ENCODE measurements at regions not wholly inside any gene's neighbourhood (a gene's known extent, or its start where the extent isn't known, plus 50 kb on each side); places are given as distances from the start of the nearest gene placed in this dataset.
"Not testable (repeated sequence)": the region's sequence is repeated elsewhere in the genome, so short reads cannot be mapped to it uniquely, and the experiment has no call there.

DNA sequence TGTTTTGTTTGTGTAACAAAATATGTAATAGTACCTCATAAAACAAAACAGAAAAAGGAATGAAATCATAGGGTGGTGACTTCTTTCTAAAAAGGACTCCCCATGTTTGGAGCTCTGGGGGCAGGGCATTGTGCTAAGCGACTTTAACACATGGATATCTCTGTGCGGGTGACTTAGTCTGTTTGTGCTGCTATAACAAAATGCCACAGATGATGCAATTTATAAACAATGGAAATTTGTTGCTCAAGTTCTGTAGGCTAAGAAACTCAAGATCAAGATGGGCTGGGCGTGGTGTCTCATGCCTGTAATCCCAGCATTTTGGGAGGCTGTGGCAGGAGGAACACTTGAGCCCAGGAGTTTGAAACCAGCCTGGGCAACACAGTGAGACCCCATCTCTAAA is 85.4 kb upstream of the SIM2 start:
- Mint-ChIP-seq H3K36me3 (no peaks in the 10 kb centered on the region), H3K27ac (no peak overlapping the region), H3K27me3 (ENCODE audit: low read depth in 2 of 2) (peaks cover 29 to 36% of the 10 kb centered on the region in 2 donors), H3K9me3 (no peaks in the 10 kb centered on the region), H3K4me3 (no peak overlapping the region), H3K4me1 (no peaks in the 10 kb centered on the region)
- Histone ChIP-seq H3K36me3 (ENCODE audit: control insufficient read depth, insufficient read depth, low read length) (no peaks in the 10 kb centered on the region), H3K4me3 (ENCODE audit: low read length) (no peak overlapping the region), H3K9me3 (ENCODE audit: control insufficient read depth, insufficient read depth, low read length) (no peaks in the 10 kb centered on the region), H3K27me3 (ENCODE audit: control insufficient read depth, insufficient read depth, low read length) (no peaks in the 10 kb centered on the region), H3K4me1 (ENCODE audit: control insufficient read depth, insufficient read depth, low read length) (no peaks in the 10 kb centered on the region), H3K27ac (ENCODE audit: low read length) (no peak overlapping the region)
- no peak for ATAC-seq
- intact Hi-C loops (cut with micrococcal nuclease), result no loop called here
- no peak for TF ChIP-seq CTCF (IDR thresholded peaks at IDR 0.05)
- 82% methylated on average over 3 of the region's 3 CpGs for WGBS (ENCODE audit: insufficient coverage)
- DNase-seq, result no peak

DNA sequence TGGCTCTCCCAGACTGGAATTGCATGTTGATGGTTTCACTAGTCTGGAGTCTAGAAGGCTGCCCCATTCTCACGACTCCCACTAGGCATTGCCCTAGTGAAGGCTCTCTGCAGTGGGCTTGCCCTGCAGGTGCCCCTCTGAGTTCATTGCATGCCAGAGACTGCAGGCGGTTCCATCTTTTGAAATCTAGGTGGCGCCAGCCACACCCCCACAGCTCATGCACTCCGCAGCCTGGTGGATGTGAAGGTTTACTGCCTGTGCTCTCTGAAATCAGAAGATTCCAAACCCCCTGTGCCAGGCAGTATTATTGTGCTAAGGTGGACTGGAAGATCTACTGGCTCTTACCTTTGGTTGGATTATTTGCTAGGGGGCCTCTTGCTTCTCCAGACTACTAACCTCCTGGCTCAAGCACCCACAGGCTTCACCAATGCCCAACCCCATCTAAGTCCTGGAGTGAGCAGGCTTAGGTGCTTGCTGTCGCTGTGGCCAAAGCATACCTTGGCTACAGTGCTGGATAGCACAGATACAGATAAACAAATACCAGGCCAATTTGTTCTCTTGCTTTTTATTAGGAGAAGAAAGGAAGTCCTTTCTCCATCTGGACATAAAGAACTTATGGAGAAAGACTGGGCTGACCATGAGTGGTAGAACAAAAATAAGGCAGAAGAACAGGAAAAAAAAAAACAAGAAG is 83.5 kb upstream of the SIM2 start:
- Histone ChIP-seq H3K27me3 (ENCODE audit: control insufficient read depth, insufficient read depth, low read length) (no peaks in the 10 kb centered on the region), H3K36me3 (ENCODE audit: control insufficient read depth, insufficient read depth, low read length) (no peaks in the 10 kb centered on the region), H3K4me1 (ENCODE audit: control insufficient read depth, insufficient read depth, low read length) (no peaks in the 10 kb centered on the region), H3K9me3 (ENCODE audit: control insufficient read depth, insufficient read depth, low read length) (no peaks in the 10 kb centered on the region), H3K4me3 (ENCODE audit: low read length) (no peak overlapping the region), H3K27ac (ENCODE audit: low read length) (no peak overlapping the region)
- Mint-ChIP-seq H3K4me1 (no peaks in the 10 kb centered on the region), H3K27me3 (ENCODE audit: low read depth in 2 of 2) (peaks cover 29 to 42% of the 10 kb centered on the region in 2 donors), H3K4me3 (no peak overlapping the region), H3K36me3 (peaks cover 7% of the 10 kb centered on the region), H3K27ac (no peak overlapping the region), H3K9me3 (peaks cover 2 to 4% of the 10 kb centered on the region in 2 donors)
- no peak for TF ChIP-seq CTCF (IDR thresholded peaks at IDR 0.05)
- ATAC-seq, result no peak
- DNase-seq, result no peak
- intact Hi-C loops (cut with micrococcal nuclease), result no loop called here
- 84% methylated on average over 4 of the region's 5 CpGs for WGBS (ENCODE audit: insufficient coverage)

GRCh38 chr21:36616773-36617172 is 82.1 kb upstream of the SIM2 start:
- H3K27ac Mint-ChIP-seq; H3K36me3 ChIP-seq (ENCODE audit: control insufficient read depth, insufficient read depth, low read length); H3K4me1 Mint-ChIP-seq; ATAC-seq; H3K4me3 Mint-ChIP-seq; H3K27me3 ChIP-seq (ENCODE audit: control insufficient read depth, insufficient read depth, low read length); H3K27ac ChIP-seq (ENCODE audit: low read length); DNase-seq; H3K4me1 ChIP-seq (ENCODE audit: control insufficient read depth, insufficient read depth, low read length); H3K4me3 ChIP-seq (ENCODE audit: low read length); H3K36me3 Mint-ChIP-seq; H3K9me3 ChIP-seq (ENCODE audit: control insufficient read depth, insufficient read depth, low read length); H3K9me3 Mint-ChIP-seq; intact Hi-C loops (cut with micrococcal nuclease): not testable (repeated sequence)
- H3K27me3 Mint-ChIP-seq (ENCODE audit: low read depth in 2 of 2), result peaks cover 22 to 30% of the 10 kb centered on the region in 2 donors
- 91% methylated on average over 12 of the region's 13 CpGs for WGBS (ENCODE audit: insufficient coverage)

DNA sequence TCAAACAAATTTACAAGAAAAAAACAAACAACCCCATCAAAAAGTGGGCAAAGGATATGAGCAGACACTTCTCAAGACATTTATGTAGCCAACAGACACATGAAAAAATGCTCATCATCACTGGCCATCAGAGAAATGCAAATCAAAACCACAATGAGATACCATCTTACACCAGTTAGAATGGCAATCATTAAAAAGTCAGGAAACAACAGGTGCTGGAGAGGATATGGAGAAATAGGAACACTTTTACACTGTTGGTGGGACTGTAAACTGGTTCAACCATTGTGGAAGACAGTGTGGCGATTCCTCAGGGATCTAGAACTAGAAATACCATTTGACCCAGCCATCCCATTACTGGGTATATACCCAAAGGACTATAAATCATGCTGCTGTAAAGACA is 77.1 kb upstream of the SIM2 start:
- WGBS (ENCODE audit: insufficient coverage), result no CpG with 5 or more reads among the region's 1 CpG
- H3K27me3 ChIP-seq (ENCODE audit: control insufficient read depth, insufficient read depth, low read length); H3K4me3 Mint-ChIP-seq; H3K9me3 Mint-ChIP-seq; intact Hi-C loops (cut with micrococcal nuclease); DNase-seq; ATAC-seq; H3K36me3 ChIP-seq (ENCODE audit: control insufficient read depth, insufficient read depth, low read length); H3K4me3 ChIP-seq (ENCODE audit: low read length); H3K9me3 ChIP-seq (ENCODE audit: control insufficient read depth, insufficient read depth, low read length); H3K27ac ChIP-seq (ENCODE audit: low read length); H3K36me3 Mint-ChIP-seq; H3K4me1 Mint-ChIP-seq; H3K27ac Mint-ChIP-seq; H3K4me1 ChIP-seq (ENCODE audit: control insufficient read depth, insufficient read depth, low read length): not testable (repeated sequence)
- peaks cover 0 to 16% of the 10 kb centered on the region in 2 donors for H3K27me3 Mint-ChIP-seq (ENCODE audit: low read depth in 2 of 2)
